ENCODE measurements at regions not wholly inside any gene's neighbourhood (a gene's known extent, or its start where the extent isn't known, plus 50 kb on each side); places are given as distances from the start of the nearest gene placed in this dataset.

DNA sequence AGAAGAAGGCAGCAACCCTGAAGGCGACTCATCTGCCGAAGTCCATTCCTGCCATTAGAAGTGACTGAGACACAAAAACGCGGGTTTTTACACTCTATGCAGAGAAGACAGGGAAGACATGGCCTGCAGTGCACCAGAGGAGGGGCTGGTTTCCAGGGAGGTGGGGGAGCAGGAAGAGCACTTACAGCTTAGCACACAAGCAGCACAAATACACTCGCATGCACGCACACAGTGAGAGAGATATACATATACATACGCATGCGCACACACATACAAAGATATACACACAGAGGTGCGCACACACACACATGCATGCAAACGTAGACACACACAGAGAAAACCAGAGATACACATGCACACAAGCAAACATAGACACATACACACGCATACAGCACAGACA, 210.9 kb upstream of the CSF3R start:
- ATAC-seq (no peak), DNase-seq (no peak)
- no peaks in the 10 kb centered on the region for H3K36me3 ChIP-seq
- peaks cover 0 to 35% (median 15%) of the 10 kb centered on the region in 3 donors for H3K27me3 ChIP-seq
- H3K4me1 ChIP-seq = no peaks in the 10 kb centered on the region
- H3K27ac ChIP-seq = no peak overlapping the region
- no peak for TF ChIP-seq POLR2A (IDR thresholded peaks at IDR 0.05)
- TF ChIP-seq, protein P1, sequence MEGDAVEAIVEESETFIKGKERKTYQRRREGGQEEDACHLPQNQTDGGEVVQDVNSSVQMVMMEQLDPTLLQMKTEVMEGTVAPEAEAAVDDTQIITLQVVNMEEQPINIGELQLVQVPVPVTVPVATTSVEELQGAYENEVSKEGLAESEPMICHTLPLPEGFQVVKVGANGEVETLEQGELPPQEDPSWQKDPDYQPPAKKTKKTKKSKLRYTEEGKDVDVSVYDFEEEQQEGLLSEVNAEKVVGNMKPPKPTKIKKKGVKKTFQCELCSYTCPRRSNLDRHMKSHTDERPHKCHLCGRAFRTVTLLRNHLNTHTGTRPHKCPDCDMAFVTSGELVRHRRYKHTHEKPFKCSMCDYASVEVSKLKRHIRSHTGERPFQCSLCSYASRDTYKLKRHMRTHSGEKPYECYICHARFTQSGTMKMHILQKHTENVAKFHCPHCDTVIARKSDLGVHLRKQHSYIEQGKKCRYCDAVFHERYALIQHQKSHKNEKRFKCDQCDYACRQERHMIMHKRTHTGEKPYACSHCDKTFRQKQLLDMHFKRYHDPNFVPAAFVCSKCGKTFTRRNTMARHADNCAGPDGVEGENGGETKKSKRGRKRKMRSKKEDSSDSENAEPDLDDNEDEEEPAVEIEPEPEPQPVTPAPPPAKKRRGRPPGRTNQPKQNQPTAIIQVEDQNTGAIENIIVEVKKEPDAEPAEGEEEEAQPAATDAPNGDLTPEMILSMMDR (IDR thresholded peaks at IDR 0.05 in 4 of 5, conservative IDR thresholded peaks at IDR 0.05 in 1 of 5) = no peak
- in situ Hi-C loops (cut with MboI; ENCODE audit: low sequenced_read_pairs in 4 of 4) = no loop called here
- H3K4me3 ChIP-seq = no peak overlapping the region
- H3K9me3 ChIP-seq = no peaks in the 10 kb centered on the region
- intact Hi-C loops (cut with DNase I; ENCODE audit: low total_unique reads) = no loop called here

DNA sequence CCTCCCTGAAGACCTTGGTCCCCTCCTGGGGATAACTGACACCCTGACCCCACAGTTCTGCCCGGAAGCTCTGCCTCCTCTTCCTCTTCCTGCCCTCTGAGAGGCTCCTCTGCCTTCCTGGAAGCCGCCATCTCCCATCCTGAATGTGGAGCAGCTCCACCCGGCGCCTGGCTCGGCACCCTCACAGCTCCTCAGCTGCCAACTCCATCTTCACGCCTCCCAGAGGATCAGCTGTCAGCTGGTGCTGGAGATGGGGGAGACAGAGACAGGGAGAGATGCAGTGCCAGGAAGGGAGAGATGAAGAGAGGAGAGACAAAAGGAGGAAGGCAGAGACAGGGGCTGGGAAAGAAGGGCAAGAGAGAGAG, 210.4 kb upstream of the CSF3R start:
- no peaks in the 10 kb centered on the region for H3K9me3 ChIP-seq
- ATAC-seq = no peak
- peaks cover 0 to 35% (median 15%) of the 10 kb centered on the region in 3 donors for H3K27me3 ChIP-seq
- H3K36me3 ChIP-seq = no peaks in the 10 kb centered on the region
- H3K4me1 ChIP-seq = no peaks in the 10 kb centered on the region
- no peak for DNase-seq
- in situ Hi-C loops (cut with MboI; ENCODE audit: low sequenced_read_pairs in 4 of 4) = no loop called here
- no peak overlapping the region for H3K27ac ChIP-seq
- H3K4me3 ChIP-seq = no peak overlapping the region
- intact Hi-C loops (cut with DNase I; ENCODE audit: low total_unique reads) = no loop called here
- TF ChIP-seq POLR2A (IDR thresholded peaks at IDR 0.05) = no peak
- TF ChIP-seq, protein P1 (IDR thresholded peaks at IDR 0.05 in 4 of 5, conservative IDR thresholded peaks at IDR 0.05 in 1 of 5) = no peak

DNA sequence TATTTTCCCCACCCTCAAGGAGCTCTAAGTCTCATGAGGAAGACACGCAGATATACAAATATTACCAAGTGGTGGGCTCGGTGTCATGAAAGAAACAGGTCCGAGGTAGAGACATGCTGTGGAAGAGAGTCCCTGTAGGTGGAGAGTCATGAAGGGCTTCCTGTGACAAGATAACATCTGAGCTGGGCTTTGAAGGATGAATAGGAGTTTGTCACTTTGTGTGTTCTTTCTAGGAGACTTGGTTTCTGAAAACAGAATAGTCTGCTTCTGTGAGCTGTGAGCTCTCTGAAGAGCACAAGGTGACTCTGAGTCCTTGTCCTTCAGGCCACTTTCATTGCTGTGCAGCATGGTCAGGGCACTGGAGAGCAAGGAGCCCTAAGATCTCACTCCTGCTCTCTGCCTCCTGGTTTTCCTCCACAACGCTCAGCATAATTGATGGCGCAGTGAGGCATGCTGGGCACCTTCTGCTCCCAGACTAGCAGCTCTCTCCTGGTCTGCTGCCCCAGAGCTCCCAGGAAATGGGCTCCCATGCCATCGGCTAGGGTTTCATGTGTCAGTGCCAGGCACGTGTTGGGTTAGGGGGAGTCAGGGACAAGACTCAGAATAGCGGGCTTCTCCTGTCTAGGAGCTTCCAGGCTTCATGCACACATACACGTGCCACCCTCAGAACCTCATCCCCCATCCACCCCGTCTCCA, 209.9 kb upstream of the CSF3R start:
- intact Hi-C loops (cut with DNase I; ENCODE audit: low total_unique reads) = no loop called here
- H3K27me3 ChIP-seq = peaks cover 0 to 39% (median 20%) of the 10 kb centered on the region in 3 donors
- no peak for ATAC-seq

DNA sequence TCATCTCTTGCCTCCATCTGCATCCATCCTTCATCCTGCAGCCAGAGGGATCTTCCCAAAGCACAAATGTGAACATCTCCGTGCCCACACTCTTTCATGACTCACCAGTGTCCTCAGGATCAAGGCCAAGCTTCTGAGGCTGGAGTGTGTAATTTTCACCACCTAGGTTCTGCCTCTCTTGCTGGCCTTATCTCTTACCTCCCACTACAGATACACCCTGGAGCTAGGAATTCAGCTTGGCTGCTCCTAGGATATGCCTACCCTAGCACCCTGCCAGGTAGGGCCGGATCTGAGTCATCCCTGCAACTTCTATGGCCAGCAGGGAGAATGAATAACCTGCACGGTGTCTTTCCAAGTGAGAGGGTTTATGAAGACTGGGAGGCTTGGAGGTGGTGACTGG, 208.7 kb upstream of the CSF3R start:
- Histone ChIP-seq H3K4me3 (no peak overlapping the region), H3K27me3 (peaks cover 0 to 41% (median 32%) of the 10 kb centered on the region in 3 donors), H3K27ac (no peak overlapping the region), H3K4me1 (no peaks in the 10 kb centered on the region), H3K9me3 (no peaks in the 10 kb centered on the region), H3K36me3 (no peaks in the 10 kb centered on the region)
- no peak for DNase-seq
- ATAC-seq = no peak
- TF ChIP-seq, protein P1 (IDR thresholded peaks at IDR 0.05 in 4 of 5, conservative IDR thresholded peaks at IDR 0.05 in 1 of 5) = no peak
- TF ChIP-seq POLR2A (IDR thresholded peaks at IDR 0.05) = no peak
- in situ Hi-C loops (cut with MboI; ENCODE audit: low sequenced_read_pairs in 4 of 4) = no loop called here
- intact Hi-C loops (cut with DNase I; ENCODE audit: low total_unique reads) = no loop called here

More for the DNA sequence above, 209.9 kb upstream of the CSF3R start:
- no peak overlapping the region for H3K4me3 ChIP-seq
- in situ Hi-C loops (cut with MboI; ENCODE audit: low sequenced_read_pairs in 4 of 4) = no loop called here
- TF ChIP-seq POLR2A (IDR thresholded peaks at IDR 0.05) = no peak
- TF ChIP-seq, protein P1 (IDR thresholded peaks at IDR 0.05 in 4 of 5, conservative IDR thresholded peaks at IDR 0.05 in 1 of 5) = no peak
- no peaks in the 10 kb centered on the region for H3K36me3 ChIP-seq
- no peaks in the 10 kb centered on the region for H3K4me1 ChIP-seq
- H3K27ac ChIP-seq = no peak overlapping the region
- no peak for DNase-seq
- H3K9me3 ChIP-seq = no peaks in the 10 kb centered on the region

DNA sequence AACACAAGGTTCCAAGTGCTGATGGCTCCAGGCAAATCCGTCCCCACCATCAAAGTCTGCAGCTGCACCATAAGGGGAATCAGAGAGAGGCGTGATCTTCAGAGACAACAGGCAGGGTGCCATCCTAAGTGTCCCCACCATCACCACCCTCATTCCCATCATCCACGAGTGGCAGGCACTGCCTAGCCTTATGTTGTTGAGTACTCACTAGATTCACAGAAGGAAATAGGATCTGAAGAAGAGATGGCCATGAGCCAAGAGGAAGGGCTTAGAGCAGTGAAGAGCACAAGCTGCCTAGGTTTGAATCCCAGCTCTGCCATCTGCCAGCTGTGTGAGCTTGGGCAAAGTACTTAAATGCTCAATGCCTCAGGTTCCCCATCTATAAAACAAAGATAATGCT, 207.3 kb upstream of the CSF3R start:
- intact Hi-C loops (cut with DNase I; ENCODE audit: low total_unique reads) = no loop called here
- in situ Hi-C loops (cut with MboI; ENCODE audit: low sequenced_read_pairs in 4 of 4) = no loop called here

More for the DNA sequence above, 207.3 kb upstream of the CSF3R start:
- no peaks in the 10 kb centered on the region for H3K9me3 ChIP-seq
- peaks cover 0 to 42% (median 35%) of the 10 kb centered on the region in 3 donors for H3K27me3 ChIP-seq
- H3K27ac ChIP-seq = no peak overlapping the region
- no peaks in the 10 kb centered on the region for H3K36me3 ChIP-seq
- no peak for ATAC-seq
- TF ChIP-seq, protein P1 (IDR thresholded peaks at IDR 0.05 in 4 of 5, conservative IDR thresholded peaks at IDR 0.05 in 1 of 5) = no peak
- TF ChIP-seq POLR2A (IDR thresholded peaks at IDR 0.05) = no peak
- no peaks in the 10 kb centered on the region for H3K4me1 ChIP-seq
- DNase-seq = no peak
- H3K4me3 ChIP-seq = no peak overlapping the region

Measured in gastrocnemius medialis (tissue), 4 donors.